ENCODE measurements at regions not wholly inside any gene's neighbourhood (a gene's known extent, or its start where the extent isn't known, plus 50 kb on each side); places are given as distances from the start of the nearest gene placed in this dataset.

GRCh38 chr16:54475019-54475601 is 188.5 kb upstream of the IRX3 start:
- TF ChIP-seq CTCF (IDR thresholded peaks at IDR 0.05) (no peak), EP300 (IDR thresholded peaks at IDR 0.05) (no peak)

Data from ovary (tissue), 3 donors.